Right lobe of liver (tissue), 6 donors: ENCODE measurements at regions not wholly inside any gene's neighbourhood (a gene's known extent, or its start where the extent isn't known, plus 50 kb on each side); places are given as distances from the start of the nearest gene placed in this dataset.

Experiments
- ATAC-seq, 4 donors: fragments of 200-7000 bp; cut with Tn5 transposase; one replicate each; pipeline ENCODE4 v1.9.1; 2020; ENCODE audit warnings: mild to moderate bottlenecking in 4 of 4, moderate library complexity in 4 of 4
- DNase-seq, 3 donors: peaks; one replicate each; pipeline ENCODE4 v3.0.0-alpha.2; 2020
- H3K27ac ChIP-seq, 3 donors: fragments of 200-600 bp; one replicate each; pipeline ENCODE4 v1.8.0; 2022
- H3K27me3 ChIP-seq, 2 donors: fragments of 200-600 bp; one replicate each; pipeline ENCODE4 v1.8.0; 2022
- H3K36me3 ChIP-seq, 4 donors: fragments of 200-600 bp; sonication (generic) in 1 of 4; one replicate each; pipeline versions ENCODE4 v1.5.1 to v1.8.0; 2017 to 2022; ENCODE audit warnings: control low read depth in 1 of 4
- H3K4me1 ChIP-seq, 4 donors: fragments of 200-600 bp; sonication (generic) in 1 of 4; one replicate each; pipeline versions ENCODE4 v1.5.1 to v1.8.0; 2017 to 2022; ENCODE audit warnings: control low read depth in 1 of 4
- H3K4me3 ChIP-seq, 3 donors: fragments of 200-600 bp; one replicate each; pipeline ENCODE4 v1.8.0; 2022
- H3K9me3 ChIP-seq, 4 donors: fragments of 200-600 bp; sonication (generic) in 1 of 4; one replicate each; pipeline versions ENCODE4 v1.5.1 to v1.8.0; 2017 to 2022; ENCODE audit warnings: control low read depth in 1 of 4
- CTCF ChIP-seq, 4 donors: fragments of 200-600 bp in 3 of 4; fragments of 450-650 bp in 1 of 4; IDR thresholded peaks; one replicate each; pipeline versions ENCODE4 v1.5.1 to v1.8.0; 2016 to 2022; ENCODE audit warnings: antibody characterized with exemption in 4 of 4, mild to moderate bottlenecking in 2 of 4
- POLR2A ChIP-seq: fragments of 450-650 bp; IDR thresholded peaks from one replicate; pipeline ENCODE4 v1.6.1; 2017; ENCODE audit warnings: antibody characterized with exemption, mild to moderate bottlenecking
- WGBS: methylation state at CpG from one replicate; pipeline ENCODE4 v1.1.6; 2018; ENCODE audit warnings: low coverage, low lambda C conversion rate; ENCODE audit not compliant: insufficient coverage; ENCODE audit errors: missing lambda C conversion rate; 5-methylcytosine and 5-hydroxymethylcytosine counted together
- intact Hi-C, 2 donors: fragments of 100-400 bp; cut with DNase I; formaldehyde crosslinking; loops; one replicate each; pipeline versions ENCODE4 v1.11.2 to v1.14.1; 2022
- donor health status: DM: no; HTN: yes; CAD: no.
- donor health status: DM: no; HTN: no; CAD: no.
- donor health status: DM: no; HTN: no; CAD: no.
- donor health status: DM: no; HTN: yes; CAD: no.
- donor health status: DM: no; HTN: yes; CAD: no.

DNA sequence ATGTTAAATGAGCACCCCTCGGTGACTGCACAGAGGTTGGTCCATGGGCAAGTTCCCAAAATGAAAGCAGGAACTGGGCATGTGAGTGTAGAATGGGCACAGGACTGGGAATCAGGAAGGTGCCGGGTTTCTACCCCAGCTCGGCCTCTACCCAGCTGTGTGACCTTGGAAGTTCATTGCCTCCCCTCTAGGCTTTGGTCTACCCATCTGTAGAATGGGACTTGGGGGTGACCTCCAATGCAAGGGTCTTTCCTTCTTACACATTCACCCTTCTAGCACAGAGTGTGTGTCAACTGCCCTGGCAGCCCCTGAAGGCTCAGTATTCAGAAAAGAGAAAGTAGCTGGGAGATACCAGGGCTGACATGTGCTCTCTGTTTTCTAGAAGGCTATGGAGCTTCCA lies 72.3 kb upstream of the PIAS1 start:
- no CpG with 5 or more reads among the region's 3 CpGs for WGBS
- ATAC-seq, result no peak

DNA sequence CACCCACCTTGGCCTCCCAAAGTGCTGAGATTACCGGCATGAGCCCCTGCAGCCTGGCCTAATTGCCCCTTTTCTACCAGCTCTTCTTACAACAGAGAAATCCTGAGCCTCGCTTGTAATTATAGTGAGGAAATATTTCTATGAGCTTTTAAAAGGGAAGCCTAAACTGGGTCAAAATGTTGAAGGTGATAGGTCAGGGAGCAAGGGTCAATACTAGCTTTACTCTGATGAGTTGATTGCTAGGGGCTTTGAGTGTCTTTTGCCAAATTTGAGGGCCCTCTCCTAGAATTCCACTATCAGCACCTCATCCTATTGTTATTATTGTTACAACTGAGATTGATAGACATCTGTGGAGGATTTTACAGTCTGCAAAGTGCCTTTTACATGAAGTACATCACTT lies 62.4 kb upstream of the PIAS1 start:
- no peak for TF ChIP-seq POLR2A
- no peak for TF ChIP-seq CTCF (IDR thresholded peaks at IDR 0.05)
- intact Hi-C loops, result no loop called here

More for the DNA sequence above, 72.3 kb upstream of the PIAS1 start:
- H3K9me3 ChIP-seq, result no peaks in the 10 kb centered on the region
- TF ChIP-seq POLR2A (no peak), CTCF (IDR thresholded peaks at IDR 0.05) (no peak)
- H3K36me3 ChIP-seq, result no peaks in the 10 kb centered on the region
- no peak overlapping the region for H3K27ac ChIP-seq
- DNase-seq, result no peak
- no peak overlapping the region for H3K4me3 ChIP-seq
- no peaks in the 10 kb centered on the region for H3K27me3 ChIP-seq
- intact Hi-C loops, result no loop called here
- H3K4me1 ChIP-seq, result no peaks in the 10 kb centered on the region

GRCh38 chr15:67992411-67992810 lies 61.7 kb upstream of the PIAS1 start:
- Histone ChIP-seq H3K27ac (no peak overlapping the region), H3K27me3 (no peaks in the 10 kb centered on the region), H3K9me3 (no peaks in the 10 kb centered on the region), H3K36me3 (no peaks in the 10 kb centered on the region), H3K4me3 (no peak overlapping the region), H3K4me1 (no peaks in the 10 kb centered on the region)
- ATAC-seq (no peak), DNase-seq (no peak)
- intact Hi-C loops, result no loop called here
- TF ChIP-seq CTCF (IDR thresholded peaks at IDR 0.05) (no peak), POLR2A (no peak)
- 92% methylated on average over 5 of the region's 5 CpGs for WGBS

More for the DNA sequence above, 62.4 kb upstream of the PIAS1 start:
- WGBS, result 95% methylated on average over 2 of the region's 2 CpGs
- no peak overlapping the region for H3K4me3 ChIP-seq
- H3K4me1 ChIP-seq, result no peaks in the 10 kb centered on the region
- H3K27ac ChIP-seq, result no peak overlapping the region
- ATAC-seq, result no peak
- no peaks in the 10 kb centered on the region for H3K36me3 ChIP-seq
- H3K27me3 ChIP-seq, result no peaks in the 10 kb centered on the region
- H3K9me3 ChIP-seq, result no peaks in the 10 kb centered on the region
- DNase-seq, result no peak

GRCh38 chr15:67992834-67993233 lies 61.3 kb upstream of the PIAS1 start:
- Histone ChIP-seq H3K4me1 (no peaks in the 10 kb centered on the region), H3K9me3 (no peaks in the 10 kb centered on the region), H3K27ac (no peak overlapping the region), H3K36me3 (no peaks in the 10 kb centered on the region), H3K27me3 (no peaks in the 10 kb centered on the region), H3K4me3 (no peak overlapping the region)
- no peak for ATAC-seq
- intact Hi-C loops, result no loop called here
- no peak for DNase-seq
- 100% methylated on average over 1 of the region's 2 CpGs for WGBS
- no peak for TF ChIP-seq POLR2A
- no peak for TF ChIP-seq CTCF (IDR thresholded peaks at IDR 0.05)

DNA sequence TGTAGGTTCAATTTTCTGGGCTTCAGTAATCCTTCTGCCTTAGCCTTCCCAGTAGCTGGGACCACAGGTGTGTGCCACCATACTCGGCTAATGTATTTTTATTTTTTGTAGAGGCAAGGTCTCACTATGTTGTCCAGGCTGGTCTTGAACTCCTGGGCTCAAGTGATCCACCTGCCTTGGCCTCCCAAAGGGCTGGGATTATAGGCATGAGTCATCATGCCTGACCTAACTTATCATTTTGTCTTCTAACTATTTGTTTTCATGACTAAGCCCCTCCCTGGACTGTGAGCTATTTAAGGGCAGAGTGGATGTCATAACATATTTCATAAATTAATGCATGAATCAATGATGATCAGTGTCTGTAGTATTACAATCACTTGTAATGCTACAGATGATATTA lies 56.1 kb upstream of the PIAS1 start:
- ATAC-seq, result no peak
- Histone ChIP-seq H3K27me3 (no peaks in the 10 kb centered on the region), H3K4me1 (no peaks in the 10 kb centered on the region), H3K36me3 (no peaks in the 10 kb centered on the region), H3K4me3 (no peak overlapping the region), H3K27ac (no peak overlapping the region), H3K9me3 (no peaks in the 10 kb centered on the region)
- no peak for DNase-seq
- intact Hi-C loops, result no loop called here
- no peak for TF ChIP-seq POLR2A
- TF ChIP-seq CTCF (IDR thresholded peaks at IDR 0.05), result no peak
- 100% methylated on average over 1 of the region's 1 CpG for WGBS
